Right forelimb (tissue), 1 donor: ENCODE measurements at regions not wholly inside any gene's neighbourhood (a gene's known extent, or its start where the extent isn't known, plus 50 kb on each side); places are given as distances from the start of the nearest gene placed in this dataset.

Experiments used
- DNase-seq: peaks from one replicate; pipeline ENCODE4 v3.0.0-alpha.2; 2018

DNA sequence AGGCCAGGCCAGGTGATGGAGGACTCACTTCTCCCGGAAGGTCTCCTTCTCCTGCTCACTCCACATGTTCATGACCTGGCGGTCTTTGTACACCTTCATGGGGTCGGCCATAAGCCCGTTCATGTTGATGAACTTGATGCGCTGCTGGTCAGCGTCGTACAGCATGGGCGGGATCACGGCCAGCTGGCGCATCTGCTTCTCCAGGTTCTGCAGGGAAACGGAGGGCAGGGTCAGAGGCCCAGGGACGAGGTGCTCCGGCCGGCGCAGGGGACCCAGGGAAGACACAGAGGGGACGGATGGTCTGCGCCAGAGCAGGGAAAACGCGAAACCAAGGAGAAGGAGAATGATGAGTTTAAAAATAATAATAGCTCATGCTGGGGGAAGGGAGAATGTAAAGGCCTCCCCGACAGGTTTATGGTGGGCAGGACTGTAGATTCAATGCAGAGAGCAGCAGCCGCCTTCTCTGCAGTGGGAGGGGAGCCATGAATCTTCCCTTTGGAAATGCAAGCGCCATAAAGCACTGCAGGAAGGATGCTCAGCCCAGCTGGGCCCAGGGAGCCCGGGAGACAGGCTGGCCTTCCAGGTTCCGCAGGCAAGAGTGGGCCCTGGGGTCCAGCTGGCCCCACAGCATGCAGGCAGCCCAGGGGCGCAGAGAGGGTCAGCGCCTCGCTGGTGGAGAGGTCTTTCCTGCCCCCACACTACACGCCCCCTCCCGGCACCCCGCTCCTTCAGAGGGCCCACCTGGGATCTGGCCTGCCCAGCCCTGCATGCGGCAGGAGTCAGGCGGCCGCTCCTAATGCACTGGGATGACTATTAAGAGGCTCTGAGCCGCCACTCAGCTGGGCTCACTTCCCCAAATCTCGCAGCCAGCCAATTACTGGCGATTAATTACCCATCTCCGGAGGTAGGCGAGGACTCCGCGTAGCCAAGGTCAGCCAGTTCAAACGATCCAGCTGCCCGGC, 132.0 kb downstream of the RFLNA start:
- no peak for DNase-seq

DNA sequence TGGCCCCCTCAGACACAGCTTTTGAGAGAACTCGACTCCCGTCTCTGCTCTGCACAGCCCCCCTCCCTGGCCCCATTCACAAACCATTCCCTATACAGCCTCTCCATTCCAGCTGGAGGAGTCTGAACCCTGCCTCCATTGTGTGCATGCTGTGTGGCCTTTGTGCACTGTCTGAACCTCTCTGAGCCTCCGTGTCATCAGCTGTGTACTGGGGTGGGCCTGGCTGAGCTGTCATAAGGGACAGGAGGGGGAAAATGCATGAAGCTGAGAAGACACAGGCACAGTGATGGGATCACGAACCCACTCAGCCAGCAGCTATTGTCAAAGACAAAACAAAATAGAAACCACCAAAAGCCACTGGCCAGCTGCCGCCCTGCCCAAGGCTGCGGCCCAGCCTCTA, 130.8 kb downstream of the RFLNA start:
- no peak for DNase-seq

DNA sequence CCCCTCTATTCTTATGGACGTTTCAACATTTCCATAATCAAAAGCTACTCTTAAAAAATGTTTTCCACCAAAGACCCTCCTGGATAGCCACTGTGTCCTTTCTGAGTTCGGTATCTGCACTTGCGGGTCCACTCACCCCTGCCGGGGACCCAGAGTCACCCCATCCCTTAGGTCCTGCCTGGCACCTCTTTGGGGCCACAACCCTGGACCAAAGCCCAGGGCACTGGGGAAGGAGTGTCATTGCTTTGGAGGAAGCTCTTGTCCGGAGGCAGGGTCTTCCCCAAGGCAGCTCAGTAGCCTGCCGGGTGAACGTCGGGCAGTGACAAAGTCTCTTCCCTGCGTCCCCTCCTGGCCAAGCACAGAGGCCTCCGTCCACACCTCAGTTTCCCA, 129.6 kb downstream of the RFLNA start:
- DNase-seq = no peak

DNA sequence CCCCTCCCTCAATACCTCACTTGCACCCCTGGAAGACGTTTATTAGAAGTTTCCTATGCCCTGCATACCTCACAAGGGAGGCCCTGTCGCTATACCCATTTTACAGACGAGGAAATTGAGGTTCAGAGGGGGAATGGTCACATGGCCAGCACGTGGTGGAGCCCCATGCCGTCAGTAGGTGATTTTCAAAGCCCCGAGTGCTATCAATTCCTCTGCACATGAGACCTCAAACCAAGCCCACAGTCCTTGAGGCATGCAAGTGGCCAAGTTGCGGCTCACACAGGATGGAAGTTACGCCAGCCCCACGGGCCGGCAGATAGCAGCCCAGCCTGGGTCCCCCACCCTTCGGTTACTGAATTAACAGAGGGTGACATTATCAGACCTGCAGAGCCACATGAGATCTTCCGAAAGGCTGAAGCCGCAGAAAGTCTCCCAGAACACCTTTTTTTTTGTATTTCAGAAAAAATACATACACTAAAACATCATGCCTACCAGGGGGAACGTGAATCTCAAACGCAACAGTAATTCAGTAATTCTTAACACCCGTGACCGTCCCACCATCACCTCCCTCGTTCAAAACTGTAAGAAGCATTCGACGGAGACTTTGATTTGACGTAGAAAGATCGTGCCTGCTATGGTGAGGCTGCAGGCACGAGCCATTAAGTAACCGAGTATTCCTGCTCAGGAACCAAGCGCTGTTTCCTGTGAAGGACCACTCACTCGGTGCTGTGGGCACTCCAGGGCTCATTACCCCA, 129.0 kb downstream of the RFLNA start:
- DNase-seq = no peak

DNA sequence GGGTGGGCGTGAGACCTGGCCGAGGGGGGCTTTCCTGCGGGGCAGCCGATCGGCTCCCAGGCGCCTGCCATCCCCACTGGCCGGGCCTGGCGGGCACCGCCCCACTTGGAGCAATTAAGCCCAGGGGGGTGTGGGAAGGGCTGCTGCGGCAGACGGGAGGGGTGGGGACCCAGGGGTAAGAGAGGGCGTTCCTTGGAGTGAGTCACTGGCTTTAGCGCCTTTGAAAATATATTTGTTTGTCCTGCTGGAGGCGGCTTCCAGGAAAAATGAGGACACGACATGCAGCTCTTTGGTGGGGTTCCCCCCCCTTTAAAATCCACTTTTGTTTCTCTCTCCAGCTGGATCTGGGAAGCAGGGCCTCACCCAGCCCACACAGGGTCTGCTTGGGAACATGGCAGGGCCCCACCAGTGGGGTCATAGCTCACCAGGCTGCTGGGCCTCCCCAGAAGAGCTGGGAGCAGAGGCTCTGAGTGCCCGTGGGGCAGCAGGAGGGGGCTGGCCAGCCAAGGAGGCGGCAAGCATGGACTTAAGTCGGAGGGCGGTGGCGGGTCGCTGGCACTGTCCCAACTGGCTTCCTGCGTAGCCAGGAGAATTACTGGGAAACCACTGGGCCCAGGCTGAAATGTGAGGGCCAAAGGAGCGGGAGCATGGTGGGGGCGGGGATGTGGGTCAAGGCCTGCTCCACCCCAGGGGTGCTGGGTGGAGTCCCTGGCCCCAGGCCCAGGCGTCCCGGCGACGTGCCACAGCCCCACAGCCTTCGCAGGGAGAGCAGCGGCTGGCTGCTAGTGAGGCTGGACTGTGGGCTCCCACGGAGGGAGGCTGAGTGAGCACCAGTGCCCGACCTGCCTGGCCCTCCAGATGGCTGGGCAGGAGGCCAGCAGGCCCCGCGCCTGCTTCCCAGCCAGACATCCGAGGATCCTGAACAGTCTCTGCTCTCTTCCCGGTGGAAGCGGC, 128.0 kb downstream of the RFLNA start:
- peak; percentile 92 for DNase-seq

DNA sequence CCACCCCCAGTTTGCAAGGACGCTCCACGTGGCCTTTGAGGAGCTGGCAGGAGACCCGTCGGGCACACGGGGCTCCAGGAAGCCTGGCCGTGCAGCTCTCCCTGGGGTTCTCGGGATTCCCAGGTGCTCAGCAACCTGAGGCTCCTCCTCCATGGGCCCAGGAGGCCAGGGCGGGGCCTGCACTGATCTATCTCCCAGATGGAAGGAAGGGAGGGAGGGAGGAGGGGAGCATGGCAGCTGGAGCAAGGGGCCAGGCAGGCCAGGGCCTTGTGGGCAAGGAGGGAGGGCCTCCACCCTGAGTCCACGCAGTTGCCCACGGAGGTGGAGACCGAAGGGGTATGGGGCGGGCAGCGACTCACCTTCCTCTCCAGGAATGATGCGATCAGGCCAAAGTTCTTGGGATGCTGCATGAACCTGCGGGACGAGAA, 127.3 kb downstream of the RFLNA start:
- no peak for DNase-seq

DNA sequence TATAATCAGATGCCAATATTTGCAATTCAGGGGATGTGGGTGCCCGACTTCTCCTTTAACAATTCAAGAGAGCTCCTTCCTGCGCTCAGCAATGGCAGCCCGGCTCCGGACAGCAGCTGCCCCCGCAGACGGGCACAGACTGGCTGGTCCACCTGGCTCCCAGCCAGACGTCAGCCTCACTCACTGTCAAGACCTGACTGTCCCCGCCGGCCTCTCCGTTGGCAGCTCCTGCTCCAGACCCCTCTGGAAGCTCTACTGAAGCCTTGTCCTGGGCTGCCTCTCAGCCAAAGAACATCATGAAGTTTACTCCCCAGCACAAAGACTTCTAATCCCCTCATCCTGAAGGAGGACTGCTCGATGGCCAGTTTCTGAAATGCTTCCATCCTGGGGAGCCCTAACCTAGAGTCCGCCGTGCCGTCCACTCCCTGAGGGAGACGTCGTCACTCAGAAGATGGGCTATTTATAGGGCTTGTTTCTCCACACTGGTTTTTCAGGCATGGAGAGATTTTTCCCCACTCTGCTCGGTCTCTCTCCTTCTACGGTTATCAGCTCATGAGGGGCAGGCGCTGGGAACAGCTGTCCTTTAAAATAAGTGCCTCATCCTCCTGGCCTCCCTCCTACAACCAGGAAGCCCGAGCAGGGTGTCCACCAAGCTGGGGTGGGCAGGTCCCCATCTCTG, 126.2 kb downstream of the RFLNA start:
- DNase-seq = no peak

DNA sequence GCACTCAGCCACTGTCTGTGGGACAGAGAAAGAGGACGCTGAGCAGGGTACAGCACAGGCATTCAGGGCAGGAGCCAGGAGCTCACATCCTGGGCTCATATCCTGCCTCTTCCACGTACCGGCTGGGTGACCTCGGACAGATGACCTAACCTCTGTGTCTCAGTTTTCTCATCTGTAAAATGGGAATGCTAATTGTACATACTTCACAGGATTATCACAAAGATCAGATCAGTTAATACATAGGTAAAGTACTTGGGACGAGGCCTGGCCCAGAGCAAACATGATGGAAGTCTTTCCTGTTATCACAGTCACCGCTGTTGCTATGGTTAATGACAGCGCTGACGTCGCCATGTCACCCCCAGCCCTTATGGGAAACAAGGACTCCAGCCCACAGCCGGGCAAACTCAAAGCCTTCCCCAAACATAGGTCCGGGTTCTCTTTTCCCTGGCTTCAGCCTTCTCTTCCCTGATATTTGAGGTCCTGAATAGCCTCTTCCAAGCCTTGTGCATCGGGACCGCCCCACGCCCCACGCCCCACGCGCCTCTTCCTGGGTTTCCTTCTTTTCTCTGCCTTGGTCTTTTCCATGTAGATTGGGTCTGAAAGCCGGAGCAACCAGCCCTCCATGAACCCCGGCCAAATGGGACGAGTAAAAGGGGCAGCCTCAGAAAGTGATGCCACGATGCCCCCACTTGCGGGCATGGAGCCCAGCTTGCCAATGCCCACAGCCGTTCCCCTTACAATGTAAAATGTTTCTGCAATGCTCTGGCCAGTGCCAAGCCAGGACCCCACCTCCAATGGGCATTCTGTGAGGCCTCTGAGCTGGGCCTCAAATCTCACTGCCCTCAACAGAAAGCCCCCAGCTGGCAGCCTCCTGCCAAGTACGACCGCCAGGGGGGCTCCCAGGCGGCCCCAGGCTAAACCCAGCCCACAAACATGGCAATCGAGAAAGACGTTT, 125.4 kb downstream of the RFLNA start:
- no peak for DNase-seq

DNA sequence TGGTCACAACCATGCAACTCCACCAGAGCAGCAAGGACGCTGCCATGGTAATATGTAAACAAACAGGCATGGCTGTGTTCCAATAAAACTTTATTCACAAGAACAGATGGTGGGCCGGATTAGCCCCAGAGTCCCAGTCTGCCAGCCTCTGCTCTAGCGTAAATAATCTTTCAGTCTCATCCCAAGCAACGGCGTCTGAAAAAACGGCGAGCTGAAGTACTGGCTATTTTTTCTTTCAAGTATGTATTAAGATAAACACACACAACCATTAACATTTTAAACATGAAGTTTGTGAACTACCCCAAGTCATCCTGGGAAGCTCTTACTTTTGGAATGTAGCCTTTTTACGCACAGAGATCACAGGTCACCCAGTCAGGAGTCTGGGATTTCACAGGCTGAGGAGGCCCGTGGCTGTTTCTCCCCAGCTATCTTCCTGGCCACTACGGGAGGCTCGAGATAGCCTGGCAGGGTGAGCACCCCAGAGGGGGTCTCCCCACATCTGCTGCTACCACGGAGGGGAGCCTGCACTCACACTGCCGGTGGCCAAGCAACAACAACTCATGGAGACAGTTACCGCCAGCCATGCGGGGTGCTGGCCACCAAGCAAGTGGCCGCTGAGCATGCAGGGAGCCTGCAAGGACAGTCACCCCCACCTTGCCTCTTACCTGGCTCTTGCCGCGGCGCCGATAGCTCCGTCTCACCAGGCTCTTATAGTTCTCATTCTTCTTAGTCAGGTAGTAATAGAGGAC, 124.6 kb downstream of the RFLNA start:
- DNase-seq = no peak

DNA sequence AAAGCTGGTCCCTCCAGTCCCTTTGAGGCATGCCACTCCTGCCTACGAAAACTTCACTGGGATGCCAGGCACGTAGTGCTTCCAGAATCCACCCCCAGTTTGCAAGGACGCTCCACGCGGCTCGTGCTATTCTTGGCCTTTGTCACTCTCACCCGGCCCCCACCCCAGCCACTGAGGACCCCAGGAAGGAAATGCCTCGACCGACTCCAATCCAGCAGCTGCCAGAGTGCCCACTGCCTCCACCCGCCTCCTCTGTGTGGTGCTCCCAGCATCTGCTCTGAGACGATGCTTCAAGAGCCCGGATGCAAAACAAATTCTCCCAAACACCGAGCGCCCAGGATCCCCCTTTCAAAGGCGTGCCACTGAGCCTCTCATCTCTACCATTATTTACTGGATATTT, 123.9 kb downstream of the RFLNA start:
- no peak for DNase-seq

DNA sequence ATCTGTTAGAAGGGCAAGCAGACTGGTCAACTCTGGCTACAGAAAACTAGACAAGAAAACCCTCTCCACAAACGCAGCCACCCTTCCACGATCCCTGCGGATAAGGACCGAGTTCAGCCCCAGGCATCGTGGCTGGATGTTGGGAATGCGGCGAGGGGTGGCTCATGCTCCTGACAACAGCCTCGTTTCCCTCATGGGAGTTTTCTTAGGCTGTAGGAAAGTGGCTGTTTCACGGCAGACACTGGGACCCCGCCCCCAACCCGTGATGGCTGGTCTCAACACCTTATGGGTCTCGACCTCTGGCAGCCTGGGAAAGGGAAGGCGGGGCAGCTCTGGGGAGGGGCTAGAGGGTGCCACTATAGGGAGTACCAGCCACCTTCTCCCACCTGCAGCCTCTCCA, 123.3 kb downstream of the RFLNA start:
- DNase-seq = no peak

DNA sequence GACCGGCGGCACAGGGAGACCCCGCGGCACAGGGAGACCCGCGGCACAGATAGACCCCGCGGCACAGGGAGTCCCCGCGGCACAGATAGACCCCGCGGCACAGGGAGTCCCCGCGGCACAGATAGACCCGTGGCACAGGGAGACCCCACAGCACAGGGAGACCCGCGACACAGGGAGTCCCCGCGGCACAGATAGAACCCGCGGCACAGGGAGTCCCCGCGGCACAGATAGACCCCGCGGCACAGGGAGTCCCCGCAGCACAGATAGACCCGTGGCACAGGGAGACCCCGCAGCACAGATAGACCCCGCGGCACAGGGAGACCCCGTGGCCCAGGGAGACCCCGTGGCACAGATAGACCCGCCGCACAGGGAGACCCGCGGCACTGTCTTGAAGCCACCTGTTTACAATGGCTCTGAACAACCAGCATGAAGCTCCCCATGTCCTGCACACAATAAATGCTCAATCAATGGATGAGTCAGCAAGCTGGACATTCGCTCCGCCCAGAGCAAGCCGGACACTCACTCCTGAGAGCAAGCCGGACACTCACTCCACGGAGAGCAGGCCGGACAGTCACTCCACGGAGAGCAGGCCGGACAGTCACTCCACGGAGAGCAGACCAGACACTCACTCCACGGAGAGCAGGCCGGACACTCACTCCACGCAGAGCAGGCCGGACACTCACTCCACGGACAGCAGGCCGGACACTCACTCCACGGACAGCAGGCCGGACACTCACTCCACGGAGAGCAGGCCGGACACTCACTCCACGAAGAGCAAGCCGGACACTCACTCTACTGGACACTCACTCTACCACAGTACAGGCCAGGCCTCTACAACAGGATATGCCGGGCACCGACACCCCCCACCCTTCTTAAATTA, 121.9 kb downstream of the RFLNA start:
- no peak for DNase-seq

DNA sequence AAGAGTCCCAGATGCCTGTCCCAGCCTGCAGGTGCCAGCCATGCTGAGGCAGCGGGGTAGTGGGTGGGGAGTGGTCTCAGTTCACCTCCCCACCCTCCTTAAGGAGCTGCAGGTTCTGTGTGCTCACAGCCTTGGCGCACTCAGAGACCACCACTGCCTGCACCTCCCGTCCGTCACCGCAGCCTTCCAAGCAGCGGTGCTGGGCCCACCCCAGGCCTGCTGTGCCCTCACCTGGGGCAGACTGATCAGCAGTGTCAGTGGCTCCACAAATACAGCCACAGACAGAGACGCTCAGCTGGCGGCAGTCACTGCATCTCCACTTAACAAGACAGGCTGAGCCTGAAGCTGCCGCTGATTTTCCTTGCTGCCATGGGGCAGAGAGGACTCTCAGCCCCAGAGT, 120.2 kb downstream of the RFLNA start:
- DNase-seq = no peak

DNA sequence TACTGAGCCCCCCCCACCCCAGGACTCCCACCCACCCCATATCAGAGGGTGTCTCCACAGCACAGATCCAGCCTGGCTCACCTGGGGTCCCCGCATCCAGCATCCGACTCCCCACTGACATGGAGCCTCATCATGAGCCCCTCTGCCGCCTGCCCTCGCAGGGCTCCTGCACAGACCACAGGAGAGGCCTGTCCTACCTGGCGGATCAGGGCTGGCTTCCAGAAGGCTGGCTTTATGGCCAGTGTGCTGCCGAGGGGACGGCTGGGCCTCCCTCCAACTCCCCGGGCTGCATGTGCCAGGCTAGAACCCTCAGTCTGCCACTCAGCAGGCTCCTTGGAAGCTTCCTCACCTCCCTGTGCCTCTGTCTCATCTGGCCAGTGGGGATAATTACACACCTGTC, 119.0 kb downstream of the RFLNA start:
- DNase-seq = no peak

DNA sequence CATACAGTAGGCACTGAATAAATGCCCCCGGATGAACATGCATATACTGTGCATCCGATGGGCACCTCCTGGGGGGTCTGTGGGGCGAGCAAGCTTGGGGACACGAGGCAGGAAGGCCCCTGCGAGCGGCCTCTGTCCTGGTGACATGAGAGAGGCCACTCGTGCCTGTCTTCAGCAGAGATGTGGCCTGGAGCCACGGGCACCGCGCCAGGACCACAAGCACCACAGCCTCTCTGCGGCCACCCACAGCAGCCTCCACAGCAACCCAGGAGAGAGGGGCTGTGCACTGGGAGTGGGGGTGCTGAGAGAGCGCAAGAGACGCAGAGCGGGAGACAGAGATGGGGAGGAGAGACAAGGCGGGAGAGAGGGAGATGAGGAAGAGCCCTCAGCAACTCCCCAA, 118.5 kb downstream of the RFLNA start:
- DNase-seq = no peak

DNA sequence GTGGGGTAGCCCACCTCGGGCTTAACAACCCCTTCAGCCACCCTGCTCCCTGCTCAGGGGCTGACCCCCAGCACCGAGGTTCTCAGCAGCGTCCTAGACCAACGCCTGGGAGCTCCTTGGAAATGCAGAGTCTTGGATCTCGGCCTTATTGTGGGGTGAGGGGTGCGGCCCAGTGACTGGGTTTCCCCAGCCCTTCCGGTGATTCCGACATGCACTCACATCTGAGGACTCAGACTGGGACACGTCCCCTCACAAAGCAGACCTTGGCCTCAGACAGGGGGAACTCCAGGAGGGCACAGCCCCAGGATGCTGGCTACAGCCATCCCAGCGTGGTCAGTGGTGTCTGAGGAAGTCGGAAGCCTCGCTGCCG, 117.7 kb downstream of the RFLNA start:
- DNase-seq = no peak

DNA sequence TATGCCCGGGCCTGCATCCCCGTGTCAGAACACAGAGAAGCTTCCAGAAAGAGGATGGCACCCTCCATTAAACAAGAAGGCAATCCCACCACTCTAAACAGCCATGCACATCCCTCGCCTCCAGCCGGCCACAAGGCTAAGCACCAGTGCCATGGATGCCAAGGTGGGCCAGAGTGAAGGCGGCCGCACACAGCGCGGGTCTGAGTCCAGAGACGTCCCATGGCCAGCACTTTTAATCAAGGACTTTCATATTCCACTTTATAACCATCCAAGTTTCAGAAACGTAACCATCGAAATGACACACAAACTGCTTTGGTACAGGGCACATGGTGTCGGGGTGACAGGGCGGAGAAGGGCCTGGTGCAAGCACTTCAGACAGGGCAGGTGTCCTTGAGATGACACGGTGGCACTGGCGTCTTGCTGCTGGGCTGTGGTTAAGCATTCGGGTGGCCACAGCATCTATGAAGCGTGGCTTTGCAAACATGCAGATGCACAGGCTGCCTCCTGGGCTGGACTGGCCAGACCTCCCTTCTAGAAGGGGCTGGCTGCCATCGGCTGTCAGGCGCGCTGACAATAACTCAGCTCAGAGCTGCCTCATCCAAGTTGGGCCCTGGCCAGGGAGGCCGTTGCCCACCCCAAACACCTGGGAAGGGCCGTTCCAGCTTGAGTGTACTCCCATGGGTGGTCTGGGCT, 117.2 kb downstream of the RFLNA start:
- no peak for DNase-seq

DNA sequence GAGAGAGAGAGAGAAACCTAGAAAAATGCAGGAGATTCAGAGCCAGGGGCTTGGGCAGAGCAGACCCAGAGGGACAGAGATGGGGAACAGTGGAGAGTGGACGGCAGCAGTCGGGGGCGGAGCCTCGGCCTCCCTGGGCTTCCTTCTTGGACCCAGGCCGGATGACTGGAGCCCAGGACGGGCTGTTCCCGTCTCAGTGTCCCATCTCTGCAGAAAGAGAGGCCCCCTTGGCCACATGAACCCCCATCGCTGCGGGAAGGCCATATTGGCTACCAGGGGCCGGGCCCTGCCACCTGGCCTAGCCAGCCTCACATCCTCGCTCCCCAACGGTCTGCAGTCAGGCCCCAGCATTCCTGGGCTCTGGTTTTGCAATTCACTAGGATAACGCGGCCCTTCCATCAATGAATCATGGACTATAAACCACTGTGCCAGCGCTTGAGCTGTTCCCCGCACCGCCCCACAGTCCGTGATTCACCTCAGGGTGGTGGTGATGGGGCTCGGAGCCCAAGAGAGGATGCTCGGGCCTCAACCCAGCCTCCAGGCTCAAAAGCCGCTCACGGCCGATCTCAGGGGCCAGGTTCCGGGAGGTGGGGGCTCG, 116.5 kb downstream of the RFLNA start:
- no peak for DNase-seq
